B cell (primary cell): ENCODE measurements at regions not wholly inside any gene's neighbourhood (a gene's known extent, or its start where the extent isn't known, plus 50 kb on each side); places are given as distances from the start of the nearest gene placed in this dataset.

Experiments
- ATAC-seq: fragments of 200-7000 bp; cut with Tn5 transposase; one replicate; pipeline ENCODE4 v1.10.0; 2021; ENCODE audit warnings: low read depth, mild to moderate bottlenecking, moderate number of reproducible peaks, moderate library complexity
- CTCF ChIA-PET: fragments of 350-600 bp; sonication (Branson Sonifier 250); formaldehyde crosslinking; loops from one replicate; lab custom pipeline; 2021; ENCODE audit warnings: antibody characterized with exemption, inconsistent platforms; lab: Charles Lee
- POLR2A ChIA-PET: fragments of 350-600 bp; sonication (Branson Sonifier 250); formaldehyde crosslinking; loops from one replicate; lab custom pipeline; 2021; ENCODE audit warnings: antibody characterized with exemption; lab: Charles Lee
- DNase-seq: peaks from one replicate; pipeline ENCODE4 v3.0.0; 2013
- H2AFZ ChIP-seq: 2 replicates; pipeline ENCODE4 v1.6.1; 2012; ENCODE audit warnings: mild to moderate bottlenecking, low read depth, low read length; ENCODE audit not compliant: insufficient read depth, poor library complexity, severe bottlenecking
- H3K27ac ChIP-seq, 2 donors: 1 replicate in 1 of 2; 2 replicates in 1 of 2; pipeline ENCODE4 v1.5.1; 2012 to 2013; ENCODE audit warnings: low read length in 2 of 2, mild to moderate bottlenecking in 2 of 2, moderate library complexity in 1 of 2
- H3K27me3 ChIP-seq, 4 experiments: fragments of 200-600 bp in 1 of 4; sonication (generic) in 1 of 4; replicated peaks in 1 of 4; 1 replicate in 2 of 4; 2 replicates in 2 of 4; pipeline versions ENCODE4 v1.6.1 to v1.7.0; 2013 to 2016; ENCODE audit warnings: low read length in 3 of 4, mild to moderate bottlenecking in 2 of 4, mixed read lengths in 1 of 4, moderate library complexity in 1 of 4; ENCODE audit not compliant: insufficient read depth in 4 of 4, control insufficient read depth in 3 of 4; ENCODE audit errors: control extremely low read depth in 1 of 4
- H3K36me3 ChIP-seq, 2 experiments: replicated peaks in 1 of 2; 1 replicate in 1 of 2; 2 replicates in 1 of 2; pipeline versions ENCODE4 v1.6.1 to v1.7.1; 2013; ENCODE audit warnings: low read length in 1 of 2; ENCODE audit not compliant: insufficient read depth in 2 of 2, control insufficient read depth in 1 of 2; ENCODE audit errors: control extremely low read depth in 1 of 2, extremely low read depth in 1 of 2
- H3K4me1 ChIP-seq, 2 donors: fragments of 200-600 bp in 1 of 2; sonication (generic) in 1 of 2; 1 replicate in 1 of 2; 2 replicates in 1 of 2; pipeline versions ENCODE4 v1.5.1 to v1.6.1; 2013 to 2017; ENCODE audit warnings: low read length in 2 of 2; ENCODE audit not compliant: control insufficient read depth in 2 of 2, insufficient read depth in 2 of 2
- H3K4me2 ChIP-seq: replicated peaks from 2 replicates; pipeline ENCODE3; 2012; ENCODE audit warnings: mild to moderate bottlenecking, low read depth, low read length; ENCODE audit not compliant: poor library complexity, severe bottlenecking
- H3K4me3 ChIP-seq, 5 experiments: fragments of 200-600 bp in 1 of 5; sonication (generic) in 1 of 5; 1 replicate in 3 of 5; 2 replicates in 2 of 5; pipeline versions ENCODE4 v1.5.1 to v1.7.0; 2011 to 2016; ENCODE audit warnings: low read length in 4 of 5, mild to moderate bottlenecking in 4 of 5, low read depth in 2 of 5, control low read depth in 1 of 5, moderate library complexity in 1 of 5; ENCODE audit not compliant: insufficient read depth in 1 of 5; ENCODE audit errors: control extremely low read depth in 1 of 5, extremely low read depth in 1 of 5
- H3K79me2 ChIP-seq: fragments of 200-600 bp; sonication (generic); one replicate; pipeline ENCODE4 v1.6.0; 2016; ENCODE audit warnings: low read length; ENCODE audit not compliant: control insufficient read depth, insufficient read depth
- H3K9ac ChIP-seq: fragments of 200-600 bp; sonication (generic); 2 replicates; pipeline ENCODE4 v1.6.1; 2017; ENCODE audit warnings: mild to moderate bottlenecking, low read length, moderate library complexity
- H3K9me3 ChIP-seq, 3 donors: one replicate each; pipeline versions ENCODE4 v1.6.1 to v1.7.1; 2013; ENCODE audit warnings: low read length in 2 of 3; ENCODE audit not compliant: control insufficient read depth in 2 of 3, insufficient read depth in 1 of 3; ENCODE audit errors: control extremely low read depth in 1 of 3
- H4K20me1 ChIP-seq: 2 replicates; pipeline ENCODE4 v1.6.0; 2012; ENCODE audit warnings: mild to moderate bottlenecking, low read length; ENCODE audit not compliant: insufficient read depth, control insufficient read depth, poor library complexity, severe bottlenecking
- H3K27ac Mint-ChIP-seq: one replicate; pipeline ENCODE4 v1.8.0; 2021; ENCODE audit warnings: mixed read lengths
- H3K27me3 Mint-ChIP-seq: one replicate; pipeline ENCODE4 v1.8.0; 2021; ENCODE audit warnings: mixed read lengths
- H3K4me1 Mint-ChIP-seq: one replicate; pipeline ENCODE4 v1.8.0; 2021; ENCODE audit warnings: mixed read lengths
- H3K4me3 Mint-ChIP-seq: one replicate; pipeline ENCODE4 v1.8.0; 2021; ENCODE audit warnings: mixed read lengths
- H3K9me3 Mint-ChIP-seq: one replicate; pipeline ENCODE4 v1.8.0; 2022; ENCODE audit warnings: mixed read lengths; ENCODE audit not compliant: insufficient read depth
- CTCF ChIP-seq: fragments of 200-600 bp; IDR thresholded peaks from one replicate; pipeline ENCODE4 v1.8.0; 2022; ENCODE audit warnings: antibody characterized with exemption, mild to moderate bottlenecking
- EZH2 ChIP-seq: IDR thresholded peaks from 2 replicates; pipeline ENCODE4 v1.6.1; 2012; ENCODE audit warnings: borderline replicate concordance, low read depth, mild to moderate bottlenecking, moderate library complexity, low read length; ENCODE audit not compliant: insufficient read depth, poor library complexity, severe bottlenecking
- WGBS: methylation state at CpG from one replicate; pipeline ENCODE4 v1.1.5; 2013; ENCODE audit warnings: missing lambda C conversion rate; ENCODE audit not compliant: insufficient coverage; 5-methylcytosine and 5-hydroxymethylcytosine counted together
- intact Hi-C: fragments of 100-400 bp; cut with micrococcal nuclease; formaldehyde crosslinking; loops from one replicate; pipeline ENCODE4 v1.10.0; 2022

- Mint-ChIP-seq H3K4me3 (no peak overlapping the region), H3K27ac (no peak overlapping the region), H3K27me3 (no peaks in the 10 kb centered on the region), H3K9me3 (peaks cover 2% of the 10 kb centered on the region), H3K4me1 (no peaks in the 10 kb centered on the region)
- intact Hi-C loops, result no loop called here
- DNase-seq (no peak), ATAC-seq (no peak)
- TF ChIP-seq EZH2 (no peak), CTCF (no peak)
- Histone ChIP-seq H3K79me2 (no peaks in the 10 kb centered on the region), H3K36me3 (no peaks in the 10 kb centered on the region), H3K4me3 (no peak overlapping the region), H3K27me3 (no peaks in the 10 kb centered on the region), H3K27ac (no peak overlapping the region), H3K4me1 (no peaks in the 10 kb centered on the region), H3K4me2 (no peak overlapping the region), H3K9me3 (peaks cover 0 to 1% (median 0%) of the 10 kb centered on the region in 3 donors), H3K9ac (no peak overlapping the region), H2AFZ (no peak overlapping the region), H4K20me1 (no peaks in the 10 kb centered on the region)
- POLR2A ChIA-PET, result no interaction called here
- no CpG with 5 or more reads among the region's 1 CpG for WGBS
- CTCF ChIA-PET, result no interaction called here
These were observed 967.5 kb upstream of the PIK3C3 start for GRCh38 chr18:40987581-40987980.

GRCh38 chr18:40985436-40985835, 969.6 kb upstream of the PIK3C3 start:
- DNase-seq (no peak), ATAC-seq (no peak)
- H3K4me2 ChIP-seq, result no peak overlapping the region
- POLR2A ChIA-PET, result no interaction called here
- H3K4me1 ChIP-seq, result no peaks in the 10 kb centered on the region
- CTCF ChIA-PET, result no interaction called here
- no peaks in the 10 kb centered on the region for H3K9me3 ChIP-seq
- H3K27me3 ChIP-seq, result no peaks in the 10 kb centered on the region
- Mint-ChIP-seq H3K27ac (no peak overlapping the region), H3K9me3 (no peaks in the 10 kb centered on the region), H3K4me3 (no peak overlapping the region), H3K27me3 (no peaks in the 10 kb centered on the region), H3K4me1 (no peaks in the 10 kb centered on the region)
- H3K79me2 ChIP-seq, result no peaks in the 10 kb centered on the region
- H3K27ac ChIP-seq, result no peak overlapping the region
- TF ChIP-seq EZH2 (no peak), CTCF (no peak)
- intact Hi-C loops, result no loop called here
- 71% methylated on average over 3 of the region's 5 CpGs for WGBS
- no peak overlapping the region for H3K9ac ChIP-seq
- H3K36me3 ChIP-seq, result no peaks in the 10 kb centered on the region
- H3K4me3 ChIP-seq, result no peak overlapping the region
- H4K20me1 ChIP-seq, result no peaks in the 10 kb centered on the region
- H2AFZ ChIP-seq, result no peak overlapping the region
